ENCODE measurements at regions not wholly inside any gene's neighbourhood (a gene's known extent, or its start where the extent isn't known, plus 50 kb on each side); places are given as distances from the start of the nearest gene placed in this dataset.

DNA sequence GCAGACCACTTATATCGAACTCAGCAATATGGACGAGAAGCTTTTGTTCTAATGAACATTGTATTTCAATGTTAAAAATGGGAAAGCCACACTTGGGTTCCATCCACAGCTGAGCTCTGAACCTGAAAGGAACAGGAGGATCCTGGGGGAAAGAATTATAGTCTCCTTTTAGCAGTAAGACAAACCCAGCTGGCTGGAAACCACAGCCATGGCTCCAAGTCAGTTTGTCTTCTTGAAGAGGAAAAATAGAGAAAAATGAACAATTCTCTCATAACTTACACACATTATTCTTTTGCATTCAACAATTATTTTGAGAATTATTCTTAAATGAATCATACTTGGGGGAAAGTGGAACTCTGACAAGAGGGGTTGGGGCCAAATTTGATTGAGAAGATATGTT lies 149.2 kb upstream of the VEPH1 start:
- H3K4me3 ChIP-seq (ENCODE audit: low read depth, low read length) = no peak overlapping the region
- TF ChIP-seq, protein P1, sequence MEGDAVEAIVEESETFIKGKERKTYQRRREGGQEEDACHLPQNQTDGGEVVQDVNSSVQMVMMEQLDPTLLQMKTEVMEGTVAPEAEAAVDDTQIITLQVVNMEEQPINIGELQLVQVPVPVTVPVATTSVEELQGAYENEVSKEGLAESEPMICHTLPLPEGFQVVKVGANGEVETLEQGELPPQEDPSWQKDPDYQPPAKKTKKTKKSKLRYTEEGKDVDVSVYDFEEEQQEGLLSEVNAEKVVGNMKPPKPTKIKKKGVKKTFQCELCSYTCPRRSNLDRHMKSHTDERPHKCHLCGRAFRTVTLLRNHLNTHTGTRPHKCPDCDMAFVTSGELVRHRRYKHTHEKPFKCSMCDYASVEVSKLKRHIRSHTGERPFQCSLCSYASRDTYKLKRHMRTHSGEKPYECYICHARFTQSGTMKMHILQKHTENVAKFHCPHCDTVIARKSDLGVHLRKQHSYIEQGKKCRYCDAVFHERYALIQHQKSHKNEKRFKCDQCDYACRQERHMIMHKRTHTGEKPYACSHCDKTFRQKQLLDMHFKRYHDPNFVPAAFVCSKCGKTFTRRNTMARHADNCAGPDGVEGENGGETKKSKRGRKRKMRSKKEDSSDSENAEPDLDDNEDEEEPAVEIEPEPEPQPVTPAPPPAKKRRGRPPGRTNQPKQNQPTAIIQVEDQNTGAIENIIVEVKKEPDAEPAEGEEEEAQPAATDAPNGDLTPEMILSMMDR (IDR thresholded peaks at IDR 0.05; ENCODE audit: borderline replicate concordance, insufficient read depth, low read depth, low read length) = no peak

GRCh38 chr3:157650699-157651098 lies 147.5 kb upstream of the VEPH1 start:
- TF ChIP-seq, protein P1 (IDR thresholded peaks at IDR 0.05; ENCODE audit: borderline replicate concordance, insufficient read depth, low read depth, low read length) = no peak
- H3K4me3 ChIP-seq (ENCODE audit: low read depth, low read length) = no peak overlapping the region

- no peak overlapping the region for H3K4me3 ChIP-seq (ENCODE audit: low read depth, low read length)
- TF ChIP-seq, protein P1 (IDR thresholded peaks at IDR 0.05; ENCODE audit: borderline replicate concordance, insufficient read depth, low read depth, low read length) = no peak
Observed at GRCh38 chr3:157650172-157650571, 147.0 kb upstream of the VEPH1 start.

DNA sequence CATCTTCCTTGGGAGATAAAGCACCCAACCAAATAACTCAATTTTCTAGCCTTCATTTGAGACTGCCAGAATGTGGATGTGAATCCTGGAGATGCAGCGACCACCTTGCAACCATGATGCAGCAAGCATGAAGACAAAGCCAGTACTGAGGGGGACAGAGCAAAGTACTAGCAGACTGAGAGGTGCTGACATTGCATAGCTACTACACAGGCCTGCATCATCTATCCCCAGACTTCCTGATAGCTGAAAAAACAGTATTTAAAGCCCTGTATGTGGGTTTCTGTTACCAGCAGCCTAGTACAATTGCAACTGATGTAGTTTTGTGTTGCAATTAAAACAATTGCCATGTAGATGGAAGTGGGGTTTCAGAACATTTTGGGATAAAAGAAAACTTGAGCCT lies 146.3 kb upstream of the VEPH1 start:
- TF ChIP-seq, protein P1 (IDR thresholded peaks at IDR 0.05; ENCODE audit: borderline replicate concordance, insufficient read depth, low read depth, low read length) = no peak
- H3K4me3 ChIP-seq (ENCODE audit: low read depth, low read length) = no peak overlapping the region

- TF ChIP-seq, protein P1 (IDR thresholded peaks at IDR 0.05; ENCODE audit: borderline replicate concordance, insufficient read depth, low read depth, low read length) = no peak
- H3K4me3 ChIP-seq (ENCODE audit: low read depth, low read length) = no peak overlapping the region
Observed at GRCh38 chr3:157647820-157648219, 144.6 kb upstream of the VEPH1 start.

GRCh38 chr3:157639756-157640426 lies 136.7 kb upstream of the VEPH1 start:
- TF ChIP-seq, protein P1 (IDR thresholded peaks at IDR 0.05; ENCODE audit: borderline replicate concordance, insufficient read depth, low read depth, low read length) = no peak
- H3K4me3 ChIP-seq (ENCODE audit: low read depth, low read length) = no peak overlapping the region

- TF ChIP-seq, protein P1 (IDR thresholded peaks at IDR 0.05; ENCODE audit: borderline replicate concordance, insufficient read depth, low read depth, low read length) = no peak
- no peak overlapping the region for H3K4me3 ChIP-seq (ENCODE audit: low read depth, low read length)
Observed at GRCh38 chr3:157637866-157638265, 134.7 kb upstream of the VEPH1 start.
